ENCODE measurements at regions not wholly inside any gene's neighbourhood (a gene's known extent, or its start where the extent isn't known, plus 50 kb on each side); places are given as distances from the start of the nearest gene placed in this dataset.

DNA sequence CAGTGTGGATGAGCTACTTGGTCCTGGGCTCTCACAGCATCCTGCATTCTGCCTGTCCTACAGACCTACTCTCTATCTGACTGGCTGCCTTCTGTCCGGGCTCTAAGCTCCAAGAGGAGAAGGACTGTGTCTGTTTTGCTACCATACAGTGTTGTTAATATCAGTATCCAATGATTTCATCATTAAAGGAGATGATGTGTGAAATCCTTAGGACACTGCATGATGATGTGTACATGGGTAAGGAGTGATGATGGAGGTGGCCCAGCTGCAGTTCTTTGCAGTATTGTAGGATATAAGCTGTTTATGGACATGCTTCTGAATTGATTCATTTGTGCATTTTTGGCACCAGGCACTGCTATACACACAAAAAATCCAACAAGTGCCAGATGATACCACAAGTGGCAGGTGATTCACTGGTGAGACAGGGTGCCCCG is 536.9 kb upstream of the CDH11 start:
- no peak for DNase-seq

DNA sequence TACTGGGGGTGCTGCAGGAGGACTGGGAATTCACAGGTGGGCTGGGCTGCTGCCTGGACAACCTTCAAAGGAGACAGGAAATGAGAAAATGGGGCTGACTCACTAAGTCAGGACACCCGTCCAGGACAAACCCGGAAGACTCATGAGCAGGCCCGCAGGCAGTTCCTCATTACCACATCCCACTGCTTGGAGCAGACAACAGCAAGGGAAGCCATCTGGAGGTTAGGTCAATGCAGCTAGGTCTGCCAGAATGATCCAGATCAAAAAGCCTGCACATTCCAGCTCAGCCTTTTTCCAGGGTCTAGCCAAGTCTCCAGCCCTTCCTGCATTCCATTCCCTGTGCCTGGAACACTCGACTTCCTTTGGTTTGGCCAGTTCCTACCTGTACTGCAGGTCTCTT is 536.5 kb upstream of the CDH11 start:
- no peak for DNase-seq

DNA sequence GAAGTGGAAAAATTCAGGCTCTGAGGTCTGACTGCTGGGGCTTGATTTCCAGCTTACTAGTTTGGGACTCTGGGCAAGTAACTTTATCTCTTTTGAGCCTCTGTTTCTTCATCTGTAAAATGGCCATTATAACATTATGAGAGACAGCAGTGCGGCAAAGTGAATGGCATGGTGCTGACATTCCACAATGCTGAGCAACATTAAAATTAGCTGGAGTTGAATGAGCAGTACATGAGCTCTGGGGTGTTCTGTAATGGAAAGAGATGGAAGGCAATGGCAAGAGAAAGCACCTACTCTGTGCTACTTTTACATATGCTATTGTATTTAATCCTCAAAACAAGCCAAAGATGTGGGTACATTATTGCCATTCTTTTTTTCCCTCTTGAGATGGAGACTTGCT is 535.7 kb upstream of the CDH11 start:
- no peak for DNase-seq

GRCh38 chr16:65657071-65657494 is 535.2 kb upstream of the CDH11 start:
- no peak for DNase-seq

DNA sequence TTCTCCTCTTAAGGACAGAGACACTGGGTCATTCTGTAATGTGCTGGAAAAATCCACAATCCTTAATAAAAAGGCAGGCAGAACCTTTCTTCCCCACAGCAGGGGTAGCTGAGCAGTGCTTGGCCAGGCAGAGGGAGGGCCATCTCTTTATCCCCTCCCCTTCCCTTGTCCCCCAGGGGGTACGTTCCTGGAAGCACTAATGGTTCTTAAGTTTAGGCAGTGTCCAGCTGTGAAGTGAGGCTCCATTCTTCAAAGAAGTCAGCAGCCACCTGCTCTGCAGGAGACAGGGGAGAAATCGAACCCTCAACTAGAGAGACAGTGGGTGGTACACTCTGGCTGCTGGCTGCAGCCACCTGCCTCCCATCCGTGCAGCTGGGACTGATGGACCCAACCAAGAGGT is 533.9 kb upstream of the CDH11 start:
- DNase-seq: no peak

DNA sequence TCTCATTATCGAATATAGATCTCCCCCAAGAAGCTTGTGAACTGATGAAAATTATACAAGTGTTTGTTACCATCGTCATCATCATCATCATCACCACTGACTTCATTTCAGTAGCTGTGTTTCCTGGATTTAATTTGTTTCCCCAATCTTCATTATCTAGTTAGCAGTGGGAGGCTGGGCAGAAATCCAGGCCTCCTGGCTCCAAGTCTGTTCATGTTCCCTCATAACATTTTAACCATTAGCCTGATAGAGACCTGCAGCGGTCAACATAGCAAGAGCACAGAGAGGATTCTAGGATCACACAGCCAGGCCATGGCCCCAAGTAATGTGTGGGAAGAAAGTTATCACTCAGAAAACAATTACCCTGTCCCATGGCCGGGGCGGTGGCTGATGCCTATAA is 526.2 kb upstream of the CDH11 start:
- no peak for DNase-seq

GRCh38 chr16:65644821-65645220 is 523.0 kb upstream of the CDH11 start:
- no peak for DNase-seq

DNA sequence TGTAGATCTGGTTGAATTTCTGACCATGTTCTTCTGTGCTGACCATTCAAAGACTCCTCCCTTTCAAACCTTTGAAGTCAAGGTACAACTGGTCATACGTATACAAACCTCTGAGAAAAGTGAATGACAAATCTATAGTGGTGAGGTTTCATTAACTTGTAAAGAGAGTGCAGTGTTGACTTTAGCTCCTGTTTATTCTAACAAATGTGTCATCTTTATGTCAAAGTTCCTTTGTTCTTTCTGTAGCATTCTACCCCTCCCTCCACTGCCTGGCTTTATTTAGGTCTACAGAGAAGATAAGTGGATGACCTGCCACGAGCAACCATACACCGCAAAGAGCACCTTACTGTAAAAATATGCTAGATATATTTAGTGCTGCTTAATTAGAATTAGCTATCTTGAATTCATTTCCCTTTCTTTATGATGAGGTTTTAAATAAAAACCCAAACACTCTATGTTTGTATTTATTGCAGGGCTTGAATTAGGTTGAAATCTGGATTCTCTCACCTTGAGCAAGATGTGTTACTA is 520.0 kb upstream of the CDH11 start:
- DNase-seq: no peak

- DNase-seq: no peak
Measured at GRCh38 chr16:65641049-65641761, 519.3 kb upstream of the CDH11 start.

- DNase-seq: no peak
Measured at GRCh38 chr16:65634833-65635232, 513.0 kb upstream of the CDH11 start.

- DNase-seq: no peak
Measured at GRCh38 chr16:65634291-65634690, 512.4 kb upstream of the CDH11 start.

DNA sequence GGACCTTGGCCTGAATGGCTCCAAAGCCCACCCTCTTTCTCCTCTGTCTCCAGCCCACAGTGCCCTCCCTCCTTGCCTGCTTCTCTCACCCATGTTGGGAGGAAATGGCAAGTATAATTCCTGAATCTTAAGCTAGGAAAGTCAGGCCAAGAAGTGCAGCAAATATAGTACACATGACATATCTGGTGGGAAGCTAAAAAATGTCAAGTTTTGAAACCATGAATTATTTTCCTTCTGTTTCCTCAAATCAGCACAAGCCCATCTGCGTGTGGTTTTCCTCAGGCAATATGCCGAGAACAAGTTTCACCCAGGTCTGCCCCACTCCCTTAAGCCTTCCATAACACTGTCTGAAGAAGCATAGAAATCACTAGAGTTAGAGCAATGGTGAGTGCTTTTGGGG is 502.8 kb upstream of the CDH11 start:
- DNase-seq: no peak

- no peak for DNase-seq
Measured at GRCh38 chr16:65624229-65624628, 502.4 kb upstream of the CDH11 start.

- no peak for DNase-seq
Measured at GRCh38 chr16:65622871-65623270, 501.0 kb upstream of the CDH11 start.

DNA sequence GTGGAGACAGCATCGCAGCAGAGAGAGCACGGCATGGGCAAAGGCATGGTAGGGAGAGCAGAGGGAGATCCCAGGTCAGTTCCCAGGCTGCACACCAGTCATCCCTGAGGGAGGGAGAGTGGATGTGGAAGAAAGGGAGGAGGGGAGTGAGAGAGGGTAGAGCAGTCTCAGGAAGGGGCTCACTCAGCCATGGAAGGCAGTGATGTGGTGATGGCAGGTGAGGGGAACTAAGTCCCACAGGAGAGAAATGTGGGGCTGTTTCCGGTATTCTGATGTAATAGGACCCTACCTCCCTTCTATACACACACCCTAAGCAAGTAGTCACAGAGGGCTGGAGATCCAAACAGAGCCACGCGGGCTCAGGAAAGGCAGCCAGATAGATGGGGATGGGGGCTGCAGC is 500.3 kb upstream of the CDH11 start:
- DNase-seq: no peak

GRCh38 chr16:65621640-65622039 is 499.8 kb upstream of the CDH11 start:
- DNase-seq: no peak

DNA sequence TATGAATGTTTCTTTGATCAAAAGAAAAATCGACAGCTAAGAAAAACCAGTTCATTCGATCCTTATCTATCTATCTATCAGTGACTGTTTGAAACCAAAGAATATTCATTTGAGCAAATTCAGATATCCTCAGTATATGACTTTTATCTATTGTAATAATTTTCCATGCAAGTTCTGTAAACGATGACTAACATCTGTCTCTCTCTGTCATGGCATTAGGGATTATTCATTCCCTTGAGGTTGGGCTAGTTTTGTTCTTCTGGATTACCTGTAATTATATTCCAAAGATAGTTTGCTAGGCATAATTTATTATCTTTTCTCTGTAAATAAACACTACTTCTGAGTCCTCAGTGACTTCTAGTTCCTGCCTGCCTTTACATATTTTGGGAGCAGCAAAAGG is 497.7 kb upstream of the CDH11 start:
- DNase-seq: no peak

GRCh38 chr16:65618931-65619330 is 497.1 kb upstream of the CDH11 start:
- no peak for DNase-seq

DNA sequence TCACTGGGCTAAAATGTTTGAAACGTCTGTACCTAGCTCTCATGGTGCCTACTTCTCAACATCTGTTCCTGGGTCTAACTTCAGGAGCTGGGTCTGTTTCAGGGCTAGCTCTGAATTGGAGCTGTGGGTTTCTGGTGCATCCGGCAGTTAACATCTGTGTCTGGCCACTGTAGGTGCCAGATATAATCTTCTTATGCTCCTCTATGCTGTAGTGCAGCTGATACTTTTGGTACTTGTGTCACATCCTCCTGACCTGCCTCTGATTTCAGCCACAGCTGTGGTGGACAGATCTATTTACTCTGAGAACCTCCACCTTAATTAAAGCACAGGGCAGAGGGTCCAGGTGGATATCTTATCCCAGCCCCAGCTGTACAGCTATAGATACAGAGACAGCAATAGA is 496.5 kb upstream of the CDH11 start:
- no peak for DNase-seq

- no peak for DNase-seq
Measured at GRCh38 chr16:65617421-65617820, 495.6 kb upstream of the CDH11 start.

DNA sequence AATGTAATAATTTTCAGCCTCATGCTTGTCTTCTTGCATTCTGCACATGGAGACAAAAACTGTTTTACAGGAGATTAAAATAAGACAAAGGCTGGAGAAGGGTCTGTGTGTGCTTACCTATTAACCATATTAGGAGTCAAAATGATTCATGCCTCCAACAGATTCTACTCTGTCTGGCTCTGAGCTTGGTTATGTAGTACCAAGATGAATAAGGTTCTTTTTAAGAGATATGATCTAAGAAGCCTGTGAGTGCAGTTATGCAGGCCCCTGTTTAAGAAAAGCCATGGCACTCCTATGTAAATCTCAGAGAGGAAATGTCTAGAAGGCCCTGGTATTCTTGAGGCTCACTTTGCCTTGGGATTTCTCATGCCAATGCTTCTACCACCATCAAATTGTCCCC is 486.6 kb upstream of the CDH11 start:
- no peak for DNase-seq

DNA sequence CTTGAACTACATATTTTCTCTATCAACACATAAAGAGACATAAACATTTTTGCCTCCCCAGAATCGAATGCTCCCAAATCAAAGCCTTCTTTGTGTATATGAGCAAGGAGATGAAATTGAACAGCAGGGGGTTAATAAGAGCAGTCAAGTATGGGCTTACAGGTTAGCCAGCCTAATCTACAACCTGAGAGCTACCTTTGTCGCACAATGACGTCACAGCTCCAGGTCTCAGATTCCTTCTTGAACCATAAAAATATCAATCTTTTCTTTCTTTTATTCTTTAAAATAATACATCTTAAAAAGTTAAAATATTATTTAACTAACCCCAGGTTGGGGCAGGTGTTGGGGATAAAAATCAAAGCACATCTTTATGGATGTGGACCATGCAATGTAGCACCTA is 482.9 kb upstream of the CDH11 start:
- DNase-seq: no peak

DNA sequence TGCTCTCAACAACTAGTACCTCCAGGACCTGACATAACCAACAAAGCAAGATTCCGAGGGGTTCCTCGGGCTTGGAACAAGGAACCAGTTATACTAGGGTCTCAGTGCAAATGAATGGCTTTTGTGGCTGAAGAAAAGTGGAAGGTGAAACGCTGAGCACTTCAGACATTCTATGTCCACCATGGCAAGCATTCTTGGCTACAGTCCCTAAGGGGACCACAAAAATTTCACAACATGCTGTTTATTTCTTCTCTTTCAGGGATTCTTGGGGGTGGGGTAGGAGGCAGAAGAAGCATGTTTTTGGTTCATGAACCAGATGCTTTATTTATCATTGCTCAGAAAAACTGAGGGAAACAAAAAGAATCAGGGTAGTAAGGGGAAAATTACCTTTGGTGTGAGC is 479.9 kb upstream of the CDH11 start:
- DNase-seq: no peak

- no peak for DNase-seq
Measured at GRCh38 chr16:65600629-65601028, 478.8 kb upstream of the CDH11 start.

- DNase-seq: no peak
Measured at GRCh38 chr16:65600046-65600445, 478.2 kb upstream of the CDH11 start.
